ENCODE measurements at regions not wholly inside any gene's neighbourhood (a gene's known extent, or its start where the extent isn't known, plus 50 kb on each side); places are given as distances from the start of the nearest gene placed in this dataset.

DNA sequence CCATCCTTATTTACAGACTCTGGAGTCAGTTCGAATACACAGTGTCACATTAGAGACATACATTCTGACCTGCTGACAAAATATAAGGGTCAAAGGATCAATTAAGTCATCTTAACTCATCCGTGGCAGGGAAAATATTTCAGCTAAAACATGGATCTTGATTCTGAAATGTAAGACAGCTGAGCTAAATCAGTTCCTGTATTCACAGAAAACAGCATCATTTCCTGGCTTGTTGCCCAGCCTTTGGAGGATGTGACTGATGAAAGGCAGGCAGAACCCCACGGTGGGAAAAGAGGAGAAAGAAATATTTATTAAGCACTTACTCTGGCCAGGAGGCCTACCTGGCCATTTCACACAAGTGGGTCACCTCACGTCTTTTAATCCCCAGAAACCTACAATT is 101.9 kb downstream of the GAS2L3 start:
- no peak overlapping the region for H3K4me3 ChIP-seq
- whole genome bisulfite sequencing, result 21% methylated on average over 4 of the region's 4 CpGs
- no peak for DNase-seq (ENCODE audit: extremely low spot score)
- intact Hi-C loops (cut with DNase I), result no loop called here
- no peaks in the 10 kb centered on the region for H3K4me1 ChIP-seq
- H3K27me3 ChIP-seq, result peaks cover 0 to 21% (median 0%) of the 10 kb centered on the region in 4 donors
- TF ChIP-seq, protein P1, sequence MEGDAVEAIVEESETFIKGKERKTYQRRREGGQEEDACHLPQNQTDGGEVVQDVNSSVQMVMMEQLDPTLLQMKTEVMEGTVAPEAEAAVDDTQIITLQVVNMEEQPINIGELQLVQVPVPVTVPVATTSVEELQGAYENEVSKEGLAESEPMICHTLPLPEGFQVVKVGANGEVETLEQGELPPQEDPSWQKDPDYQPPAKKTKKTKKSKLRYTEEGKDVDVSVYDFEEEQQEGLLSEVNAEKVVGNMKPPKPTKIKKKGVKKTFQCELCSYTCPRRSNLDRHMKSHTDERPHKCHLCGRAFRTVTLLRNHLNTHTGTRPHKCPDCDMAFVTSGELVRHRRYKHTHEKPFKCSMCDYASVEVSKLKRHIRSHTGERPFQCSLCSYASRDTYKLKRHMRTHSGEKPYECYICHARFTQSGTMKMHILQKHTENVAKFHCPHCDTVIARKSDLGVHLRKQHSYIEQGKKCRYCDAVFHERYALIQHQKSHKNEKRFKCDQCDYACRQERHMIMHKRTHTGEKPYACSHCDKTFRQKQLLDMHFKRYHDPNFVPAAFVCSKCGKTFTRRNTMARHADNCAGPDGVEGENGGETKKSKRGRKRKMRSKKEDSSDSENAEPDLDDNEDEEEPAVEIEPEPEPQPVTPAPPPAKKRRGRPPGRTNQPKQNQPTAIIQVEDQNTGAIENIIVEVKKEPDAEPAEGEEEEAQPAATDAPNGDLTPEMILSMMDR (IDR thresholded peaks at IDR 0.05), result no peak
- TF ChIP-seq POLR2AphosphoS5 (IDR thresholded peaks at IDR 0.05) (no peak), POLR2A (IDR thresholded peaks at IDR 0.05; ENCODE audit: low read depth) (no peak), EP300 (IDR thresholded peaks at IDR 0.05) (no peak)
- H3K36me3 ChIP-seq, result no peaks in the 10 kb centered on the region
- peaks cover 0 to 6% (median 0%) of the 10 kb centered on the region in 4 donors for H3K9me3 ChIP-seq
- H3K27ac ChIP-seq (replicated peaks in 1 of 4), result no peak overlapping the region

DNA sequence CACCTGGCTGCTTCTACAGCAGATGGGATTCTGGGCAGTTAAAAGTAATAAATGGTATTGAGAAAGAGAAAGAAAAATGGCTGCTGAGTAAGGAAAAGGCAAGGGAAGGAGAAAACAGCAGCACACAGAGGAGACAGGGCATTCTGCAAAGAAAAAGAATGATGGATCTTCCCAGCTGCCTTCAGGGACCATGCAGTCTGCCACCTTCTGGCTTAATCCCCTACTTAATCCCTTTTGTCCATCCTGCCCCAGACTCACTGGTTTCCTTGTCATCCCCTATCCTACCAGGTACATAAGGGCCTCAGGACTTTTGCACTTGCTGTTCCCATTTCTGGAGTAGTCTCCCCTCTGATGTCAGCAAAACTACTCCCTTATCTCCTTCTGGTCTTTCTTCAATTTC is 107.6 kb downstream of the GAS2L3 start:
- Histone ChIP-seq H3K27ac (replicated peaks in 1 of 4) (no peak overlapping the region), H3K4me3 (no peak overlapping the region), H3K36me3 (no peaks in the 10 kb centered on the region), H3K9me3 (peaks cover 0 to 11% (median 2%) of the 10 kb centered on the region in 4 donors), H3K4me1 (no peaks in the 10 kb centered on the region), H3K27me3 (peaks cover 0 to 22% (median 0%) of the 10 kb centered on the region in 4 donors)
- DNase-seq (ENCODE audit: extremely low spot score), result no peak
- TF ChIP-seq, protein P1 (IDR thresholded peaks at IDR 0.05), result no peak
- no peak for TF ChIP-seq POLR2A (IDR thresholded peaks at IDR 0.05; ENCODE audit: low read depth)
- no peak for TF ChIP-seq POLR2AphosphoS5 (IDR thresholded peaks at IDR 0.05)
- no peak for TF ChIP-seq EP300 (IDR thresholded peaks at IDR 0.05)
- intact Hi-C loops (cut with DNase I), result no loop called here

DNA sequence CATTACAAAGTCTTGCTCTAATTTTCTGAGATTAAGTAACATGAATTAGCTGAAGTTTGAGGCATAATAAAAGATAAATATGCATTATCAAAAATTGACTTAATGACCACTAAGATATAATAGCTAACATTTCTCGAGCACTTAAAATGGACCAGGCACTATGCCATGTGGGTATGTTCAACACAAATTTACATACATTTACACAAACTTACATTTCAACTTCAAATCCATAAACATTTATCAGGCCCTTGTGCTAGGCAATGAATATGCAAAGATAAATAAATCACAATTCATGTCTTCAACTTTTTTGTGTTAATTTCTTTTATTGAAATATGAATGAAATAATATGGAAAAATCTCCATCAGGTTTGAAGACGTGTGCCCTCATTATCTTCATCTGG is 108.7 kb downstream of the GAS2L3 start:
- 77% methylated on average over 2 of the region's 2 CpGs for WGBS
- DNase-seq (ENCODE audit: extremely low spot score), result no peak
- Histone ChIP-seq H3K27ac (replicated peaks in 1 of 4) (no peak overlapping the region), H3K27me3 (peaks cover 0 to 22% (median 0%) of the 10 kb centered on the region in 4 donors), H3K36me3 (no peaks in the 10 kb centered on the region), H3K4me3 (no peak overlapping the region), H3K4me1 (no peaks in the 10 kb centered on the region), H3K9me3 (peaks cover 0 to 11% (median 2%) of the 10 kb centered on the region in 4 donors)
- intact Hi-C loops (cut with DNase I), result no loop called here
- TF ChIP-seq POLR2A (IDR thresholded peaks at IDR 0.05; ENCODE audit: low read depth), result no peak
- TF ChIP-seq POLR2AphosphoS5 (IDR thresholded peaks at IDR 0.05), result no peak
- no peak for TF ChIP-seq EP300 (IDR thresholded peaks at IDR 0.05)
- TF ChIP-seq, protein P1 (IDR thresholded peaks at IDR 0.05), result no peak

DNA sequence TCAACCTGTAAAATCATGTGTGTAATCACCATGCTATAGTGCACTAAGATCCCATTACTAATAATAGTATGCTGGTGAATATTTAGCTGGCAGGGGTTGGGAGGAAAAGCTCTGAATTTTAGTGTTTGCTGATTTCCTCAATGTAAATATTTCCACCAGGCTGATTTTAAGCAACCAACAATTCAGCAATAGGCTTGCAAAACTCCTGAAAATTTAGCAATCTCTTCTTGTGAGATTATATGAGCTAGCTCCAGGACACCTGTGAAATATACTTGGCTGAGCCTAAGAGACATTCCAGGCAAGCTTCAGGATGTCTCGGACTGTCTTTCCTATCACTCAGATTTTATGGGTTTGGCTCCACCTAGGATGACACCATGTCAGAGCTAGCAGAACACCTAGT is 106.9 kb upstream of the ANO4 start:
- no peak for DNase-seq (ENCODE audit: extremely low spot score)
- Histone ChIP-seq H3K4me3 (no peak overlapping the region), H3K4me1 (no peaks in the 10 kb centered on the region), H3K36me3 (no peaks in the 10 kb centered on the region), H3K27me3 (peaks cover 0 to 12% (median 0%) of the 10 kb centered on the region in 4 donors), H3K27ac (replicated peaks in 1 of 4) (no peak overlapping the region), H3K9me3 (peaks cover 0 to 6% (median 2%) of the 10 kb centered on the region in 4 donors)
- intact Hi-C loops (cut with DNase I), result no loop called here
- 81% methylated on average over 1 of the region's 1 CpG for WGBS
- TF ChIP-seq POLR2A (IDR thresholded peaks at IDR 0.05; ENCODE audit: low read depth) (no peak), EP300 (IDR thresholded peaks at IDR 0.05) (no peak), POLR2AphosphoS5 (IDR thresholded peaks at IDR 0.05) (no peak)

DNA sequence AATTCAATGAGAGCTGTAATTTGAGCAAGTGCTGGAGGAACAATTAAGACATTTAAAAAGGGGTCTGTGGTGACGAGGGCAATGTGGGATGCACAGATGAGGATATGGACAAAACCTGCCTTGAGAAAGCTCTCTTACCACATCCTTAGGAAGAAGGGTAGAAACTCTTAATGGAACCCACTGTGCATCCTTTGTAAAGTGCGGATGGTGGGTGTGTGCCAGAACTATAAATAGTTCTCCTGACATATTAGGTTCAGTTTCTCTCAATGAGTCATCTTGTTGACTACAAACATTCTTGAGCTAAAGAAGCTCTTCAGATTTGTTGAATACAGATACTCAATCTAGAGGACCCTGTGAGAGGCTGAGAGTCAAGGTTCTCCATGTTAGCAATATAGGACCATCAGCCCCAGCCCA is 106.1 kb upstream of the ANO4 start:
- intact Hi-C loops (cut with DNase I), result no loop called here
- Histone ChIP-seq H3K4me1 (no peaks in the 10 kb centered on the region), H3K27me3 (peaks cover 0 to 12% (median 0%) of the 10 kb centered on the region in 4 donors), H3K36me3 (no peaks in the 10 kb centered on the region), H3K9me3 (peaks cover 0 to 6% (median 2%) of the 10 kb centered on the region in 4 donors), H3K4me3 (no peak overlapping the region), H3K27ac (replicated peaks in 1 of 4) (no peak overlapping the region)
- TF ChIP-seq, protein P1 (IDR thresholded peaks at IDR 0.05), result no peak
- TF ChIP-seq POLR2AphosphoS5 (IDR thresholded peaks at IDR 0.05) (no peak), POLR2A (IDR thresholded peaks at IDR 0.05; ENCODE audit: low read depth) (no peak), EP300 (IDR thresholded peaks at IDR 0.05) (no peak)
- 63% methylated on average over 2 of the region's 2 CpGs for WGBS
- no peak for DNase-seq (ENCODE audit: extremely low spot score)

Measured in esophagus muscularis mucosa (tissue), 4 donors.